ENCODE measurements at regions not wholly inside any gene's neighbourhood (a gene's known extent, or its start where the extent isn't known, plus 50 kb on each side); places are given as distances from the start of the nearest gene placed in this dataset.
"Not testable (repeated sequence)": the region's sequence is repeated elsewhere in the genome, so short reads cannot be mapped to it uniquely, and the experiment has no call there.

DNA sequence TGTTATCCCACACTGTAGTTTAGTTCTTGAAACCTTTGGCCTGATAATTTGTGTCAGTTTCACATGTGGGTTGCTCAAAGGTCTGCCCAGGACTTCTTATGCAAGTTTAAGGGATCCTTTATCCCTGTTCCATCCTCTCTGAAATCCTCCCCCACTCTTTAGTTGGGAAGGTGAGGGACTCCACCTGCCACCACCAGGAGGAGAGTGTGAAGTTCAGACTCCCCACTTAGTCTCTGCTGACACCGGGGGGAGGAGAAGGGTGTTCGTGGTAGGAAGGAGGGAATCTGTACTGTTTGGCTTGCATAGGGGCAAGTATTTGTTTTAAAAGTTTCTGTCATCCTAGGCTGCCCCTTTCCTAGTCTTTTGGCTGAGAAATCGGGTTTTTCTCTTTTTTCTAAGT lies 211.8 kb downstream of the PPP4R3C start:
- TF ChIP-seq, protein P1, sequence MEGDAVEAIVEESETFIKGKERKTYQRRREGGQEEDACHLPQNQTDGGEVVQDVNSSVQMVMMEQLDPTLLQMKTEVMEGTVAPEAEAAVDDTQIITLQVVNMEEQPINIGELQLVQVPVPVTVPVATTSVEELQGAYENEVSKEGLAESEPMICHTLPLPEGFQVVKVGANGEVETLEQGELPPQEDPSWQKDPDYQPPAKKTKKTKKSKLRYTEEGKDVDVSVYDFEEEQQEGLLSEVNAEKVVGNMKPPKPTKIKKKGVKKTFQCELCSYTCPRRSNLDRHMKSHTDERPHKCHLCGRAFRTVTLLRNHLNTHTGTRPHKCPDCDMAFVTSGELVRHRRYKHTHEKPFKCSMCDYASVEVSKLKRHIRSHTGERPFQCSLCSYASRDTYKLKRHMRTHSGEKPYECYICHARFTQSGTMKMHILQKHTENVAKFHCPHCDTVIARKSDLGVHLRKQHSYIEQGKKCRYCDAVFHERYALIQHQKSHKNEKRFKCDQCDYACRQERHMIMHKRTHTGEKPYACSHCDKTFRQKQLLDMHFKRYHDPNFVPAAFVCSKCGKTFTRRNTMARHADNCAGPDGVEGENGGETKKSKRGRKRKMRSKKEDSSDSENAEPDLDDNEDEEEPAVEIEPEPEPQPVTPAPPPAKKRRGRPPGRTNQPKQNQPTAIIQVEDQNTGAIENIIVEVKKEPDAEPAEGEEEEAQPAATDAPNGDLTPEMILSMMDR (IDR thresholded peaks at IDR 0.05; ENCODE audit: control insufficient read depth, extremely low read depth, insufficient read depth): no peak
- no peak for DNase-seq (ENCODE audit: low read depth)
- no peak overlapping the region for H3K4me3 ChIP-seq (ENCODE audit: low read depth, low read length)

GRCh38 chrX:27242581-27242980 lies 220.6 kb downstream of the PPP4R3C start:
- TF ChIP-seq, protein P1 (IDR thresholded peaks at IDR 0.05; ENCODE audit: control insufficient read depth, extremely low read depth, insufficient read depth): no peak
- DNase-seq (ENCODE audit: low read depth): no peak

DNA sequence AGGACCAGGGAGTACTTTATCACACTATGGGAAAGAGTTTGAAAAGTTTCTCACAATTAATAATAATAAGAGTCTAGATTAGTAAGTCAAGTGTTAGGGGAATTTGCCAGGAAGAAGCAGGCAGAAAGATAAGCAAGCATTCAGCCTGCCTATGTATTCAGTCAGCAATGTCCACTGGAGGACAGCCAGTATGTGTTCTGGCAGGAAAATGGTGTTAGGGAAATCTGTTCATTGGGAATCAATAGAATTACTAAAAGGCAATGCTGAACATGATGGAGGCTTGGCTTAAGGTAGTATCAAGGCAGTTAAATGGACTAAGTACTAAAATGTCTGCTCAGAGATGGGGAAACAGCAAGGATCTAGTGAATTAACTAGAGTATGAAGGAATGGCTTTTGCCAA lies 221.2 kb downstream of the PPP4R3C start:
- no peak overlapping the region for H3K4me3 ChIP-seq (ENCODE audit: low read depth, low read length)
- no peak for DNase-seq (ENCODE audit: low read depth)
- TF ChIP-seq, protein P1 (IDR thresholded peaks at IDR 0.05; ENCODE audit: control insufficient read depth, extremely low read depth, insufficient read depth): no peak

More at GRCh38 chrX:27242581-27242980, 220.6 kb downstream of the PPP4R3C start:
- no peak overlapping the region for H3K4me3 ChIP-seq (ENCODE audit: low read depth, low read length)

GRCh38 chrX:27240042-27240441 lies 223.1 kb downstream of the PPP4R3C start:
- not testable (repeated sequence) for DNase-seq (ENCODE audit: low read depth); H3K4me3 ChIP-seq (ENCODE audit: low read depth, low read length)

DNA sequence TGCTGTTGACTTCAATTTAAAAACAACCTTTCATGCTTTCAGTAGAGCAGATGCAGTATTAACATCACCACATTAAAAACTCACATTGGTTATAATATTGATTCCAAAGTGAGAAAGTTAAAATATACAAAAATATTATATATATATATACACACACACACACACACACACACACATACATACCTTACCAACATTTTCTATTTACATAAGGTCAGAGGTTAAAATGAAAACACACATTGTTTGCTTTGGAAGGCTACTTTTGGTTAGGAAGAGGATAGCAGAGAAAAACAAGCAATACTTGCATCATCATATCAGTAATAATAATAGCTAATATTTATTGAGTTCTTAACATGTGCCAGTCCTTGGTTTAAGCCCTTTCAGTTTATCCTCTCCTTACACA lies 226.5 kb downstream of the PPP4R3C start:
- H3K4me3 ChIP-seq (ENCODE audit: low read depth, low read length): no peak overlapping the region
- DNase-seq (ENCODE audit: low read depth): peak; percentile 18
- TF ChIP-seq, protein P1 (IDR thresholded peaks at IDR 0.05; ENCODE audit: control insufficient read depth, extremely low read depth, insufficient read depth): no peak

DNA sequence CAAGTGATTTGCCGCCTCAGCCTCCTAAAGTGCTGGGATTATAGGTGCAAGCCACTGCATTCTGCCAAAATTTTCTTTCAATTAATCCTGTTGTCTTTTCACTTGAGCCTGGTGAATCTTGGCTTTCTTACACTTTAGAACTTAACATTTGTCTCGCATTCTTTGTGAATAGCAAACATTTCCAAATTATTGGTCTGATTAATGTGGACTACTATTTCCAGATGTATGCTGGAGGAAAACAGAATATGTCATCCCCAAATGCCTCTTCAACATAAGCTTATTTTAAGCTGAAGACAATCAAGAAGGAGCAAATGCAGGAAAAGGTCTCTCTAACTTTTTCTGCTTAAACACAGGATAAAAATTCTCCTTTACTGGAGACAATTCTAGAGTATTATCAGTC lies 233.4 kb downstream of the PPP4R3C start:
- TF ChIP-seq, protein P1 (IDR thresholded peaks at IDR 0.05; ENCODE audit: control insufficient read depth, extremely low read depth, insufficient read depth): no peak
- DNase-seq (ENCODE audit: low read depth): no peak
- no peak overlapping the region for H3K4me3 ChIP-seq (ENCODE audit: low read depth, low read length)

GRCh38 chrX:27222661-27223060 lies 240.5 kb downstream of the PPP4R3C start:
- TF ChIP-seq, protein P1 (IDR thresholded peaks at IDR 0.05; ENCODE audit: control insufficient read depth, extremely low read depth, insufficient read depth): no peak
- no peak for DNase-seq (ENCODE audit: low read depth)
- no peak overlapping the region for H3K4me3 ChIP-seq (ENCODE audit: low read depth, low read length)
